H9 (cell line): ENCODE measurements at regions not wholly inside any gene's neighbourhood (a gene's known extent, or its start where the extent isn't known, plus 50 kb on each side); places are given as distances from the start of the nearest gene placed in this dataset.

Experiments
- DNase-seq: peaks from one replicate; pipeline ENCODE4 v3.0.0-alpha.2; 2017
- H2AFZ ChIP-seq: one replicate; pipeline ENCODE4 v1.6.1; 2013; ENCODE audit warnings: mild to moderate bottlenecking, low read length, control low read depth, moderate library complexity
- H2AK5ac ChIP-seq: 2 replicates; pipeline ENCODE4 v1.6.1; 2013; ENCODE audit warnings: low read length, control low read depth, mixed read lengths; ENCODE audit not compliant: insufficient read length
- H2BK120ac ChIP-seq: one replicate; pipeline ENCODE4 v1.6.1; 2013; ENCODE audit warnings: low read depth, mild to moderate bottlenecking, low read length, control low read depth, inconsistent platforms; ENCODE audit not compliant: poor library complexity, severe bottlenecking
- H2BK12ac ChIP-seq: 2 replicates; pipeline ENCODE4 v1.6.1; 2013; ENCODE audit warnings: low read length, control low read depth, mixed read lengths, low read depth; ENCODE audit not compliant: insufficient read length
- H2BK15ac ChIP-seq: 2 replicates; pipeline ENCODE4 v1.6.1; 2013; ENCODE audit warnings: low read depth, low read length, control low read depth
- H2BK20ac ChIP-seq: one replicate; pipeline ENCODE4 v1.6.1; 2013; ENCODE audit warnings: low read depth, mild to moderate bottlenecking, low read length, control low read depth, inconsistent platforms; ENCODE audit not compliant: poor library complexity, severe bottlenecking
- H2BK5ac ChIP-seq: 2 replicates; pipeline ENCODE4 v1.6.1; 2013; ENCODE audit warnings: low read length, control low read depth, mixed read lengths; ENCODE audit not compliant: insufficient read length
- H3K14ac ChIP-seq: 2 replicates; pipeline ENCODE4 v1.6.1; 2013; ENCODE audit warnings: low read length, control low read depth; ENCODE audit not compliant: insufficient read depth
- H3K18ac ChIP-seq: 2 replicates; pipeline ENCODE4 v1.6.1; 2013; ENCODE audit warnings: low read depth, mild to moderate bottlenecking, mixed read lengths, low read length, control low read depth; ENCODE audit not compliant: insufficient read length
- H3K23ac ChIP-seq: 2 replicates; pipeline ENCODE4 v1.6.1; 2013; ENCODE audit warnings: low read length, control low read depth, mixed read lengths, low read depth; ENCODE audit not compliant: insufficient read length
- H3K23me2 ChIP-seq: 2 replicates; pipeline ENCODE4 v1.6.1; 2013; ENCODE audit warnings: low read depth, mild to moderate bottlenecking, mixed read lengths, low read length, control low read depth; ENCODE audit not compliant: insufficient read length, poor library complexity, severe bottlenecking
- H3K27ac ChIP-seq: 2 replicates; pipeline ENCODE4 v1.5.1; 2013; ENCODE audit warnings: low read length, control low read depth, mixed read lengths, low read depth; ENCODE audit not compliant: insufficient read length
- H3K27me3 ChIP-seq: 2 replicates; pipeline ENCODE4 v1.6.1; 2013; ENCODE audit warnings: low read length, control low read depth, inconsistent platforms; ENCODE audit not compliant: insufficient read depth
- H3K4ac ChIP-seq: 2 replicates; pipeline ENCODE4 v1.6.1; 2013; ENCODE audit warnings: low read depth, mild to moderate bottlenecking, control low read depth, inconsistent platforms, low read length, moderate library complexity
- H3K4me1 ChIP-seq: 2 replicates; pipeline ENCODE4 v1.6.1; 2013; ENCODE audit warnings: low read length, control low read depth, inconsistent platforms; ENCODE audit not compliant: insufficient read depth
- H3K4me2 ChIP-seq: 2 replicates; pipeline ENCODE4 v1.6.1; 2013; ENCODE audit warnings: low read length, control low read depth, mixed read lengths; ENCODE audit not compliant: insufficient read length, insufficient read depth
- H3K56ac ChIP-seq: 2 replicates; pipeline ENCODE4 v1.6.1; 2013; ENCODE audit warnings: low read depth, mild to moderate bottlenecking, mixed read lengths, low read length, control low read depth; ENCODE audit not compliant: insufficient read length
- H3K79me1 ChIP-seq: 2 replicates; pipeline ENCODE4 v1.6.1; 2013; ENCODE audit warnings: low read depth, mild to moderate bottlenecking, moderate library complexity, low read length, control low read depth, inconsistent platforms; ENCODE audit not compliant: insufficient read depth, poor library complexity, severe bottlenecking
- H3K79me2 ChIP-seq: 2 replicates; pipeline ENCODE4 v1.6.1; 2013; ENCODE audit warnings: low read length, control low read depth, inconsistent platforms; ENCODE audit not compliant: insufficient read depth
- H3K9ac ChIP-seq: 2 replicates; pipeline ENCODE4 v1.6.1; 2013; ENCODE audit warnings: low read length, control low read depth, mixed read lengths; ENCODE audit not compliant: insufficient read length; ENCODE audit errors: extremely low read depth
- H3K9me3 ChIP-seq: one replicate; pipeline ENCODE4 v1.6.1; 2013; ENCODE audit warnings: low read depth, low read length, inconsistent platforms; ENCODE audit not compliant: control insufficient read depth
- H3T11ph ChIP-seq: one replicate; pipeline ENCODE4 v1.6.1; 2013; ENCODE audit warnings: mild to moderate bottlenecking, low read length, control low read depth, inconsistent platforms
- H4K20me1 ChIP-seq: one replicate; pipeline ENCODE4 v1.6.1; 2013; ENCODE audit not compliant: control insufficient read depth, insufficient read length, insufficient read depth
- H4K5ac ChIP-seq: 2 replicates; pipeline ENCODE4 v1.6.1; 2013; ENCODE audit warnings: low read depth, mild to moderate bottlenecking, mixed read lengths, low read length, control low read depth; ENCODE audit not compliant: insufficient read length
- H4K8ac ChIP-seq: replicated peaks from 2 replicates; pipeline ENCODE4 v1.6.1; 2013; ENCODE audit warnings: low read length, control low read depth, mixed read lengths, low read depth; ENCODE audit not compliant: insufficient read length
- H4K91ac ChIP-seq: 2 replicates; pipeline ENCODE4 v1.6.1; 2013; ENCODE audit warnings: low read depth, mild to moderate bottlenecking, moderate library complexity, mixed read lengths, low read length, control low read depth; ENCODE audit not compliant: insufficient read length
- H3K27ac Mint-ChIP-seq, 3 experiments: 2 replicates in 2 of 3; 3 replicates in 1 of 3; pipeline ENCODE4 v1.8.0; 2020 to 2021; ENCODE audit warnings: mixed read lengths in 3 of 3, mild to moderate bottlenecking in 1 of 3, moderate library complexity in 1 of 3
- H3K27me3 Mint-ChIP-seq: 2 replicates; pipeline ENCODE4 v1.8.0; 2021; ENCODE audit warnings: low read depth, mild to moderate bottlenecking, moderate library complexity, mixed read lengths
- H3K36me3 Mint-ChIP-seq, 3 experiments: 2 replicates in 2 of 3; 3 replicates in 1 of 3; pipeline ENCODE4 v1.8.0; 2020 to 2021; ENCODE audit warnings: low read depth in 3 of 3, mixed read lengths in 3 of 3; ENCODE audit not compliant: insufficient read depth in 1 of 3
- H3K4me1 Mint-ChIP-seq, 2 experiments: 2 replicates each; pipeline ENCODE4 v1.8.0; 2020; ENCODE audit warnings: mixed read lengths in 2 of 2
- H3K4me3 Mint-ChIP-seq, 2 experiments: 2 replicates in 1 of 2; 3 replicates in 1 of 2; pipeline ENCODE4 v1.8.0; 2020 to 2021; ENCODE audit warnings: mild to moderate bottlenecking in 2 of 2, mixed read lengths in 2 of 2, moderate library complexity in 1 of 2
- H3K9me3 Mint-ChIP-seq, 2 experiments: 2 replicates in 1 of 2; 3 replicates in 1 of 2; pipeline ENCODE4 v1.8.0; 2020; ENCODE audit warnings: mild to moderate bottlenecking in 2 of 2, mixed read lengths in 2 of 2, moderate library complexity in 1 of 2
- WGBS: extraction: QIAGEN DNeasy Blood & Tissue Kit; methylation state at CpG from one replicate; pipeline ENCODE4 v1.1.7; 2013; ENCODE audit warnings: missing lambda C conversion rate, low lambda C conversion rate, mixed read lengths; ENCODE audit not compliant: insufficient read length; ENCODE audit errors: extremely low coverage; 5-methylcytosine and 5-hydroxymethylcytosine counted together
- TF ChIP-seq, protein P1 (sequence below): fragments of 200-600 bp; sonication (generic); conservative IDR thresholded peaks from 3 replicates; pipeline ENCODE4 v1.8.0; 2021; ENCODE audit warnings: antibody characterized with exemption, mild to moderate bottlenecking

DNA sequence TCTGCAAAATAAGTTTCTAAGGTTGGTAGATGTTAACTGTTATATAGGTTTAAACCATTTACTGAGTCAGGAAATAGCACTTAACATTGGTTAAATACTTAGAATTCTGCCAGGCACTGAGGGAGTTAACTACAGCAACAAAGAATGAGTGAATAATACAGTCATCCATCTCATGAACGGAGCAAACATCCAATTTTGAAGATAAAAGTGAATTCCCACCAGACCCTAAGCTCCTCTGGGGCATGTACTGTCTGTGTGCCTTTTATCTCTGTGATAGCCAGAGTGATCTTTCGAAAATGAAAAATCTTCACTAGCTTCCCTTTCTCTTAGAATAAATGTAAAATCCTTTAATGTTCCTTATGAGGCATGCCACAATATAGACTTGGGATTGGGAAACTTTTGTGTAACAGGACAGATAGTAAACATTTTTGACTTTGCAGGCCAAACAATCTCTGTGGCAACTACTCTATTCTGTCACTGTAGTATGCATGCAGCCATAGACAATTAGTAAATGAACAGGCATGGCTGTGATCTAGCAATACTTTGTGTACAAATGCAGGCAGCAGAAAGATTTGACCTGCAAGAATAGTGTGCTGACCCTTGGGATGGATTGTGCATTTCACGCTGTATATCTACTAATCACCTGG, 294.5 kb upstream of the LMCD1 start:
- H3K27ac ChIP-seq, result no peak overlapping the region
- no peaks in the 10 kb centered on the region for H3K9me3 ChIP-seq
- Mint-ChIP-seq H3K27ac (no peak overlapping the region), H3K9me3 (no peaks in the 10 kb centered on the region), H3K4me1 (no peaks in the 10 kb centered on the region; a peak in 1 of 4 replicates), H3K27me3 (no peaks in the 10 kb centered on the region; the same call in 1 of the 2 replicates), H3K4me3 (no peak overlapping the region), H3K36me3 (no peaks in the 10 kb centered on the region)
- no peaks in the 10 kb centered on the region for H3K23me2 ChIP-seq
- H2AK5ac ChIP-seq, result no peak overlapping the region
- H2BK20ac ChIP-seq, result no peak overlapping the region
- no peaks in the 10 kb centered on the region for H3K79me2 ChIP-seq
- no peak overlapping the region for H3K56ac ChIP-seq
- no peak overlapping the region for H2AFZ ChIP-seq
- no peak overlapping the region for H4K5ac ChIP-seq
- no peak overlapping the region for H3K4ac ChIP-seq
- no peaks in the 10 kb centered on the region for H3K4me1 ChIP-seq
- no peaks in the 10 kb centered on the region for H3K79me1 ChIP-seq
- no peaks in the 10 kb centered on the region for H3K27me3 ChIP-seq
- no peak overlapping the region for H3K9ac ChIP-seq
- no peak overlapping the region for H2BK5ac ChIP-seq
- no peak overlapping the region for H3T11ph ChIP-seq
- no peak overlapping the region for H2BK120ac ChIP-seq
- H3K4me2 ChIP-seq, result no peak overlapping the region
- H2BK12ac ChIP-seq, result no peak overlapping the region
- H3K18ac ChIP-seq, result no peak overlapping the region
- TF ChIP-seq, protein P1, sequence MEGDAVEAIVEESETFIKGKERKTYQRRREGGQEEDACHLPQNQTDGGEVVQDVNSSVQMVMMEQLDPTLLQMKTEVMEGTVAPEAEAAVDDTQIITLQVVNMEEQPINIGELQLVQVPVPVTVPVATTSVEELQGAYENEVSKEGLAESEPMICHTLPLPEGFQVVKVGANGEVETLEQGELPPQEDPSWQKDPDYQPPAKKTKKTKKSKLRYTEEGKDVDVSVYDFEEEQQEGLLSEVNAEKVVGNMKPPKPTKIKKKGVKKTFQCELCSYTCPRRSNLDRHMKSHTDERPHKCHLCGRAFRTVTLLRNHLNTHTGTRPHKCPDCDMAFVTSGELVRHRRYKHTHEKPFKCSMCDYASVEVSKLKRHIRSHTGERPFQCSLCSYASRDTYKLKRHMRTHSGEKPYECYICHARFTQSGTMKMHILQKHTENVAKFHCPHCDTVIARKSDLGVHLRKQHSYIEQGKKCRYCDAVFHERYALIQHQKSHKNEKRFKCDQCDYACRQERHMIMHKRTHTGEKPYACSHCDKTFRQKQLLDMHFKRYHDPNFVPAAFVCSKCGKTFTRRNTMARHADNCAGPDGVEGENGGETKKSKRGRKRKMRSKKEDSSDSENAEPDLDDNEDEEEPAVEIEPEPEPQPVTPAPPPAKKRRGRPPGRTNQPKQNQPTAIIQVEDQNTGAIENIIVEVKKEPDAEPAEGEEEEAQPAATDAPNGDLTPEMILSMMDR, result no peak
- H3K14ac ChIP-seq, result no peak overlapping the region
- no peak for DNase-seq
- no peak overlapping the region for H3K23ac ChIP-seq
- H4K8ac ChIP-seq, result no peak overlapping the region
- no peaks in the 10 kb centered on the region for H4K20me1 ChIP-seq
- no peak overlapping the region for H2BK15ac ChIP-seq
- H4K91ac ChIP-seq, result no peak overlapping the region
- WGBS, result no CpG with 5 or more reads among the region's 3 CpGs
